H1 (cell line): ENCODE measurements at regions not wholly inside any gene's neighbourhood (a gene's known extent, or its start where the extent isn't known, plus 50 kb on each side); places are given as distances from the start of the nearest gene placed in this dataset.

ENCODE experiments used
- CBX8 ChIP-seq: fragments of 300-800, 300-1000 bp; sonication (generic); IDR thresholded peaks from 2 replicates; pipeline ENCODE4 v1.7.1; 2016; ENCODE audit warnings: low read depth, low read length, borderline replicate concordance
- CHD7 ChIP-seq: fragments of 300-600 bp; sonication (generic); IDR thresholded peaks from 2 replicates; pipeline ENCODE4 v1.7.1; 2012; ENCODE audit warnings: low read length, moderate library complexity, mild to moderate bottlenecking, inconsistent platforms; ENCODE audit not compliant: insufficient replicate concordance
- EGR1 ChIP-seq: IDR thresholded peaks from 2 replicates; pipeline ENCODE4 v1.6.1; 2011; ENCODE audit warnings: low read depth, low read length, borderline replicate concordance
- HDAC2 ChIP-seq, 2 experiments: fragments of 300-600 bp in 1 of 2; sonication (generic) in 1 of 2; IDR thresholded peaks; 2 replicates each; pipeline ENCODE4 v1.6.1; 2011 to 2012; ENCODE audit warnings: low read depth in 2 of 2, low read length in 2 of 2, mild to moderate bottlenecking in 2 of 2, moderate library complexity in 2 of 2, borderline replicate concordance in 1 of 2, inconsistent platforms in 1 of 2
- SIN3A ChIP-seq, 2 experiments: IDR thresholded peaks in 1 of 2; conservative IDR thresholded peaks in 1 of 2; 2 replicates each; pipeline ENCODE4 v1.6.1; 2011 to 2012; ENCODE audit warnings: low read length in 2 of 2, improper control_type of control experiment in 1 of 2, low read depth in 1 of 2, mild to moderate bottlenecking in 1 of 2
- SIRT6 ChIP-seq: IDR thresholded peaks from one replicate; pipeline ENCODE4 v1.7.1; 2012; ENCODE audit warnings: low read length, inconsistent platforms
- SIX5 ChIP-seq: IDR thresholded peaks from 2 replicates; pipeline ENCODE4 v1.6.1; 2011; ENCODE audit warnings: mild to moderate bottlenecking, low read depth, low read length
- SP1 ChIP-seq: IDR thresholded peaks from 2 replicates; pipeline ENCODE4 v1.6.1; 2011; ENCODE audit warnings: low read depth, low read length
- SP2 ChIP-seq: IDR thresholded peaks from 2 replicates; pipeline ENCODE4 v1.6.1; 2012; ENCODE audit warnings: mild to moderate bottlenecking, low read length, inconsistent platforms
- SP4 ChIP-seq: IDR thresholded peaks from 2 replicates; pipeline ENCODE4 v1.6.1; 2012; ENCODE audit warnings: low read length, inconsistent platforms
- SRF ChIP-seq: IDR thresholded peaks from 2 replicates; pipeline ENCODE4 v1.6.1; 2011; ENCODE audit warnings: mild to moderate bottlenecking, low read depth, low read length, moderate library complexity
- TEAD4 ChIP-seq: IDR thresholded peaks from 2 replicates; pipeline ENCODE4 v1.6.1; 2012; ENCODE audit warnings: low read depth, low read length, inconsistent platforms, mixed read lengths
- TF ChIP-seq, protein P1 (sequence below): IDR thresholded peaks from 2 replicates; pipeline ENCODE4 v1.6.1; 2012; ENCODE audit warnings: inconsistent platforms

- TF ChIP-seq CHD7 (no peak), SP1 (0 out of 2 replicates have a peak, but pooled peaks have one; percentile 32), SIRT6 (no peak), SP2 (no peak), SIN3A (conservative IDR thresholded peaks at IDR 0.05 in 1 of 2, IDR thresholded peaks at IDR 0.05 in 1 of 2; ENCODE audit: low read depth in 1 of 2, low read length in 2 of 2) (no peak), HDAC2 (IDR thresholded peaks at IDR 0.05; ENCODE audit: borderline replicate concordance in 1 of 2, low read depth in 2 of 2, low read length in 2 of 2) (no peak), CBX8 (no peak), SRF (no peak), SP4 (no peak), EGR1 (no peak), SIX5 (no peak), TEAD4 (0 out of 2 replicates have a peak, but pooled peaks have one; percentile 38)
- TF ChIP-seq, protein P1, sequence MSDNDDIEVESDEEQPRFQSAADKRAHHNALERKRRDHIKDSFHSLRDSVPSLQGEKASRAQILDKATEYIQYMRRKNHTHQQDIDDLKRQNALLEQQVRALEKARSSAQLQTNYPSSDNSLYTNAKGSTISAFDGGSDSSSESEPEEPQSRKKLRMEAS: no peak
Observed at GRCh38 chr14:95980402-95980801, 58.8 kb upstream of the C14orf132 start (continued).
